Right kidney (tissue), 1 donor: ENCODE measurements at regions not wholly inside any gene's neighbourhood (a gene's known extent, or its start where the extent isn't known, plus 50 kb on each side); places are given as distances from the start of the nearest gene placed in this dataset.

ENCODE experiments used
- DNase-seq: peaks from one replicate; pipeline ENCODE4 v3.0.0-alpha.2; 2016

GRCh38 chr14:98598576-98598975 is 673.4 kb downstream of the BCL11B start:
- no peak for DNase-seq

DNA sequence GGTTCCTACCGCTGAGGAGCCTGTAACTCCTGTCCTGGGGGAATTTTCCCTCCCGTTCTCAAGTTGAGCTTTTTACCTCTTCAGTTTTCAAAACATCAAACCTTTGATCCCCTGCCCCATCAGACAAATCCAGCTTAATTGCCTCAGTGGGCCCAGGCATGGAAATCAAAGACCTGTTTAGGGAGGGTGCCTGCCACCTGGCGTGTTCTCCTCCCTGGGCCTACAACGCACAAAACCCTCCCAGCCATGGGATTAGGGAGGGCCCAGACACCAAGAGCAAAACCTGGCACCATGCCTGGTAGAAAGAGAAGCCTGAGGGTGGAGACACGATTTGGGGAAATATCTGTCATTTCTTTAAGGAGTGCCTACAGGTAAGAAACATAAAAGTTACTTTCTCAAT is 672.9 kb downstream of the BCL11B start:
- no peak for DNase-seq

- no peak for DNase-seq
Measured at GRCh38 chr14:98602983-98603382, 669.0 kb downstream of the BCL11B start.

- no peak for DNase-seq
Measured at GRCh38 chr14:98605043-98605442, 667.0 kb downstream of the BCL11B start.

GRCh38 chr14:98606041-98606640 is 665.9 kb downstream of the BCL11B start:
- DNase-seq: no peak

DNA sequence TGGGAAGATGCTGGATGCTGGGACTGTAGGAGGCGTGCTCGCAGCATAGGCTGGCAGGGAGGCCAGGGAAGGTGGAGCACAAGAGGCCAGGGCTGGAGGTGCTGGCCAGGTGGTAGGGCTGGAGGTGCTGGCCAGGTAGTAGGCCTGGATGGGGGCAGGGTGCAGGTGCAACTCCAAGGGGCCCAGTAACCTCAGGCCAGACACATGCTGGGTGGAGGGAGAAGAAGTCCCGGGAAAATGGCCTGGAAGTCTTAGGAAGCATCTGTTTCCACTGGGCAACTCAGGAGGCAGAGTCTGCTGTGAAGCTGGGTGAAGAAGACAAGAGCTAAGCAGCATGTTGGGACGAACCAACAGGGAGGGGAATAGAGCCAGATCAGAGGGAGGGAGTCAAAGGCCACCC is 665.2 kb downstream of the BCL11B start:
- no peak for DNase-seq

DNA sequence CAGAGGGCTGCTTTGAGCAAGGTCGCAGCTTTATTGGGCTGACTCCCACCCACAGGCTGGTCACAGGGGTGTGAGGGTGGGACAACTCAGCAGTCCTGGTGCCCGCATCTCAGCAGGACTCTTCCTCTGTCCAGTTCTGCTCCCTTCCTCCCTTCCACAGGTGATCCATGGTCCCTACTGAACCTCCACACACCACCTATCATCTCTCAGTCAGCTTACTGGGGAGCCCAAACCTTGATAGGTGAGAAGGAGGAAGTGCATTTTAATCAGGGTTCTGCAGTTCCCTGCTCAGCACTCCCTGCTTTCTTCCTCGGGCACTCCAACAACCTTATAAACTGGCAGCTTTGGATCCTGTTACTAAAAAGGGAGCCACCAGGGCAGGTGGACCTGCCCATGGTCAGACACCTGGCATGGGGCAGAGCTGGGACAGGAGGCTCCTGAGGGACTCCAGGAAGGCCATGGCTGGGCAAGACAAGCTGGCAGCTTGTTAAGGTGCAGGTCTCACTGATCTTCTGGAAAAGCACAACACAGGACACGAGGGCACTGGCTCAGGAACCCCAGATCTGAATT is 664.6 kb downstream of the BCL11B start:
- DNase-seq: no peak

DNA sequence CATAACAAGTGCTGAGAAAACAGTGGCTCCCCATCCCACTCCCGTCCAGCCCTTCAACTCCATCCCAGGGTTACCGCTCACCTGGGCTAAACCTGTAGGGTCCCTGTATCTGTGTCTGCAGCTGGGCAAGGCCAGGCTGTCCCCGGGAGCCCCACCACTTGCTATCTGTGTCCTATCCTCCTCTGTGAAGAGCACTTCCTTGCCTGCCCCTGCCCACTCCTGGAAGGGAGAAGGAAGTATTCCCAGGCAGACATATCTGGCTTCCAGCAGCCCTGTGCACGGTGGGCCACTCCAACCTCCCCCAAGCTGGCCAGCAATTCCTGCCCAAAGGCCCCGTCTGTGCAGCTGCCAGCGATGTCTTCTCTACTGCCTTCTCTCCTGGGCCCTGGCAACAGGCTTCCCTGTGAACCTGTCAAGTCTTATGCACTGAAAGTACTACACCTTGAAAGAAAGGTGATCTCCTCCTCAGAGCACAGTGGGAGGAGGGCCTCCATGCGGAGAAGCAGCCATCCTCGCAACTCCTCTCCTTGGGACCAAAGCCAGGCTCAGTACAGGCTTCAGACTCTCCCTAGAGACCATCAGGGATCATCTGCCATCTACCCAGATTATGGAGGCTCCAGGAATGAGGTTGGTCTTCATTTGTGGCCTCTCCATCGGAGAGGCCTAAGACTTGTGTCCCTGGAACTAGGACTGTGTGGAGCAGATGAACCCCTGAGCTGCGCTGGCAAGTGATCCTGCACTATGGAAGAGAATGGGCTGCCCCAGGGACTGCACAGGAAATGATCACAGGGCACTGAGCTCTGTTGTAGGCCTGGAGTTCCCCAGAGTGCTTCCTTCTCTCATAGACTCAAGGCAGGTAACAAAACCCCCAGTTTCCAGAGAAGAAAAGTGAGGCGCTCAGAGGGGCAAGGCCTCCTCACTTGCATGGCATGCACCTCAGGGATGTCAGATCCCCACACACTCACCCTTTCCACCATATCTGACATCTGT is 663.6 kb downstream of the BCL11B start:
- DNase-seq: no peak

DNA sequence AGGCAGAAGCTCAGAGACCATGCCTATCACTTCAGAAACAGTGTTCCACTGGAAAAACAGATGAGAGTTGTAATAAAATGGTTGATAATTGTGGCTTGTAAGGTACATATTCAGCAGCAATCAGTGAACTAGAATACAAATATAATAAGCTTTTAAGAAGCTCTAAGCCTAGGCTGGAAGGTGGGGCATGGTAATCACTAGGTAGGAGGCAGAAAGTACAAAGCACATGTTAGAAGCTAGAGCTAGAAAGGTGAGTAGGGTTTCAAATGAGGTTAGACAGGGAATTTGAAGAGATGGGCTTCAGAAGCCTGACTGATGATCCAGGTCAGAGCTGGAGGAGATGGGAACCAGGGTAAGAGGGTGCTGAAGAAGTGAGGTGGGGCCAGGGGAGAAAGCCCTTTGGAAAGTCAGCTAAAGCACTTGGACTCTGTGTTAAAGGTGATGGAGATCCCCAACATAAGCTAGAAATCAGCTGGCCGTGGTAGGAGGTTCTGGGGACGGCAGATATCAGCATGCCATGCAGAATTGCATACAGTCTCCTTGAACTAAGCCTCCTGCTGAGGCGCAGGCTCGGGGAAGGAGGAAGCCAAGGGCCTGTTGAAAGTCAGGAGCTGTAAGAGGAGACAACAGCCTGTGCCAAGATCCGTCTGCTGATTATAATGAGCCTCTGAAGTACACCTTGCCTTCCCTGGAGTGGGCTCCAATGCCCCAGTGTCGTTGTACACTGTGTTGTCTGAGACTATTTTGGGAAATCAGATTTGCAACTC is 659.4 kb downstream of the BCL11B start:
- DNase-seq: no peak

- DNase-seq: no peak
Measured at GRCh38 chr14:98614741-98615140, 657.3 kb downstream of the BCL11B start.

DNA sequence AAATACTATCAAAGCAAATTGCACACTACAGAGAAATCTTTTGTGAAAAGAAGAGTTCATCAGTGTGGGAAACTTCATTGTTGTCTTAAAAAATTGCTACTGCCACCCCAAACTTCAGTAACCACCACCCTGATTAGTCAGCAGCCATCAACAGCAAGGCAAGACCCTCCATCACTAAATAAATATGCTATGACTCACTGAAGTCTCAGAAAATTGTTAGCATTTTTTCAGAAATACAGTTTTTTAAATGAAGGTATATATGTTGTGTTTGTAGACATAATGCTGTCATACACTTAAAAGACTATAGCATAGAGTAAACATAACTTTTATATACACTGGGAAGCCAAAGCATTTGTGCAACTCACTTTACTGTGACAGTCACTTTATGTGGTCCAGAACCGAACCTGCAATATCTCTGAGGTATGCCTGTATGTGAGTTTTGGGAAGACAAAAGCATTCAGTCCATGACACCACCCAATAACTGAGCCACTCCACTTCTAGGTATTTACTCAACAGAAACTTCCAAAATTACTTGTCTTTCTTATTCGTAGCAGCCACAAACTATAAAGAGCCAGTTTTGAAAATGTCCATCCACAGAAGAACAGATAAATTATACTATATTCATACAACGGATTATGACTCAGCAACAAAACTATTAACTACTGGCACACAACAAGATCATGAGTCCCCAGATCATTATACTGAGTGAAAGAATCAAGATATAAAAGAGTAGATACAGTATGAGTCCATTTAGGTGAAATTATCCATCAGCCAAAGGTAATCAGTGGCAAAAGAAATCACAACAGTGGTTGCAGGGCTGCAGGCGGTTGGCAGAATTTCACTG is 649.6 kb downstream of the BCL11B start:
- DNase-seq: no peak

- DNase-seq: no peak
Measured at GRCh38 chr14:98623788-98624415, 648.1 kb downstream of the BCL11B start.

- no peak for DNase-seq
Measured at GRCh38 chr14:98633380-98633779, 638.6 kb downstream of the BCL11B start.

GRCh38 chr14:98634043-98634820 is 637.8 kb downstream of the BCL11B start:
- no peak for DNase-seq

DNA sequence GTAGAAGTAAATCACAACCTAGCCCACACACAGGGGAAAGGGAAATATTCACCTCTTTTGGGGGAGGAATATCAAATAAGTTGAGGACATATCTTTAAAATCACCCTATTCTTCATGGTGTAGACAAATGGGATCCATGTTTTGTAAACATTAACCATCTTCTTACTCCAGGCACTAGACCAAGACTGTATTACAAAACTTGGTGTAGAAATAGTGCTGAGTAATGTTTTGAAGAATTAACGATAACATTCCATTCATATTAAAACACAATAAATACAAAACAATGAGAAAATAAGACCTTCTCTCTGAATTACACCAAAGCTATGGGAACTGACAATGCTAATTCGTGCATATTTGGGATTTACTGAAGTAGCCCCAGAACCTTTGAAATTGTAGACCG is 633.6 kb downstream of the BCL11B start:
- no peak for DNase-seq

DNA sequence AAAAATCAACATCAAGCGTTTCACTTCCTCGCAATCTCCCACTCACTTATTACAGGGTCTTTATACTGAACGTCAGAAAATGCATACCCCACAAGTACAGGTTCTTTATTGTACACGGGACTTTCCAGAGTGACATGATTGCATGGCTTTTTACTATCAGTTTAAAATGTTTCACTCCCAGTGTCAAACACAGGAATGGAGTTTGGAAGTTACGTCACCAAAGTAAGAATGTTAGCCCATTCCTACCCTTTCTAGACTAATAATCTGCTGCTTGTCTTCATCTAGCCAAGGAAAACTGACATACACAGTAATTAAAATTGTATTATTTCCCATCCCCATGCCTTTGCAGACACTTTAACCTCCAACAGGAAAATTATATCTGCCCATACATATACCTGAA is 624.2 kb downstream of the BCL11B start:
- no peak for DNase-seq

DNA sequence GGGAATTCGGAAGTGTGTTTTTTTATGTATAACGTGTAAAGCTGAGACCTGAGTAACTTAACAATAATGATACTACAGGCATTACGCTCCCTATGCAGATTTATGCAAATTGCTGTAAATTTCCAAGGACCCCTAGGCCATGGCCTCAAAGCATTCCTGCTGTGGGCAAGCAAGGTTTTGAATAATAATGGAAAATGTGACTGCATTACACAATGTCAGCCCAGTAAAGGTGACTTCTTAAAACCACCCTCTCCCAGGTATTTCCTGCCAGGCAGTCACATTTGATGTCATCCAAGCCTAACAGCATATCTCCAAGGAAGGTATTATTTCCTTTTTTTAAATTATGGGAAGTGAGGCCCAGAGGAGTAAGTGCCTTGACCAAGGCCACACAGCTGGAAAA is 621.0 kb downstream of the BCL11B start:
- no peak for DNase-seq

DNA sequence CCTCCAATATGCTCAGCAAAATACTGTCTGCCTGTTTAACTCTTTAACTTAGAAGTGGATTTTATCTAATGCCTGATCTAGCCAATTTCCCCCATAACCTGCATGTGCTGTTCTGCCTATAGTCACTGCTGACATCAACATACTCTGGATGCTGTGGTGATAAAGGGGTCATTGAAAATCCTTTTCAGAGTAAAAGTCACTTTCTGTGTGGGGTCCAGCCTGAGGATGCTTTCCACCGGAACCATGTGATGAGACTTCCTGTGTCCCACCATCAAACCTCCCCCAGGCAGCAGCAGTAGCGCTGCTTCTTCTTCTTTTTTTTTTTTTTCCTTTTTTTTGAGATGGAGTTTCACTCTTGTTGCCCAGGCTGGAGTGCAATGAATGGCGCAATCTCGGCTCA is 607.0 kb downstream of the BCL11B start:
- DNase-seq: no peak

- DNase-seq: no peak
Measured at GRCh38 chr14:98666545-98666944, 605.5 kb downstream of the BCL11B start.

DNA sequence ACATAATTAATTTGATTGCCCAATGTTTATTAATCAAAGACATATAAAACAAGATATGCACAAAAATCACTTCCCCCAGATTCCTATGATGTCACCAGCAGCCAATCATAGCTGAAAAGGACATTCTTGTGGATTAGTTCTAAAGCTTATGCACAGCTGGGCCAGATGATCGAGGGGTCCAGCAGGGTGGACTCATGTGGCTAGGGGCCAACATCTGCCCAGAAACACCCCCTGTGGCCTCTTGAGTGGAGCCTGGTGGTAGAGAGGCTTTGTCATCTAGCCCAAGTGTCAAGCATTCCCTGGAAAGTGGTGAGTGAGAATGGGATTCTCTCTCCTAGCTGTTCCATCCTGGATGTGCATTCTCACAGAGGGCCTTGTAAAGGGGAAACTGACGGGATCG is 590.0 kb downstream of the BCL11B start:
- DNase-seq: no peak
